CD4-positive, alpha-beta memory T cell (primary cell): ENCODE measurements at regions not wholly inside any gene's neighbourhood (a gene's known extent, or its start where the extent isn't known, plus 50 kb on each side); places are given as distances from the start of the nearest gene placed in this dataset.

ENCODE experiments used
- CTCF ChIA-PET: fragments of 350-600 bp; sonication (Branson Sonifier 250); formaldehyde crosslinking; loops from one replicate; lab custom pipeline; 2021; ENCODE audit warnings: inconsistent platforms; ENCODE audit not compliant: partially characterized antibody; lab: Charles Lee
- POLR2A ChIA-PET: fragments of 350-600 bp; sonication (Branson Sonifier 250); formaldehyde crosslinking; loops from one replicate; lab custom pipeline; 2021; ENCODE audit not compliant: partially characterized antibody; lab: Charles Lee
- DNase-seq, 5 donors: peaks; one replicate each; pipeline versions ENCODE4 v3.0.0 to v3.0.0-alpha.2; 2020 to 2022; ENCODE audit warnings: mixed read lengths in 1 of 5
- H3K27ac ChIP-seq: one replicate; pipeline ENCODE4 v1.7.0; 2013; ENCODE audit warnings: low read depth, low read length
- H3K27me3 ChIP-seq: 2 replicates; pipeline ENCODE4 v1.7.0; 2013; ENCODE audit warnings: mild to moderate bottlenecking, low read length, moderate library complexity; ENCODE audit not compliant: insufficient read depth
- H3K36me3 ChIP-seq: 2 replicates; pipeline ENCODE4 v1.7.0; 2013; ENCODE audit warnings: mild to moderate bottlenecking, low read length, moderate library complexity; ENCODE audit not compliant: insufficient read depth
- H3K4me1 ChIP-seq: 2 replicates; pipeline ENCODE4 v1.7.0; 2013; ENCODE audit warnings: mild to moderate bottlenecking, low read length, moderate library complexity; ENCODE audit not compliant: insufficient read depth
- H3K4me3 ChIP-seq, 2 donors: one replicate each; pipeline ENCODE4 v1.7.0; 2013; ENCODE audit warnings: low read length in 2 of 2, mild to moderate bottlenecking in 1 of 2
- H3K9me3 ChIP-seq, 2 donors: one replicate each; pipeline ENCODE4 v1.7.0; 2013; ENCODE audit warnings: low read length in 2 of 2, control low read depth in 1 of 2; ENCODE audit not compliant: control insufficient read depth in 1 of 2
- H3K27ac Mint-ChIP-seq, 7 donors: one replicate each; pipeline ENCODE4 v1.8.0; 2020 to 2021; ENCODE audit warnings: mixed read lengths in 7 of 7, mild to moderate bottlenecking in 6 of 7, inconsistent platforms in 3 of 7, moderate library complexity in 3 of 7
- H3K27me3 Mint-ChIP-seq, 2 donors: one replicate each; pipeline ENCODE4 v1.8.0; 2020 to 2021; ENCODE audit warnings: mixed read lengths in 2 of 2
- H3K36me3 Mint-ChIP-seq, 2 donors: one replicate each; pipeline ENCODE4 v1.8.0; 2020 to 2021; ENCODE audit warnings: mixed read lengths in 2 of 2, inconsistent platforms in 1 of 2, mild to moderate bottlenecking in 1 of 2
- H3K4me1 Mint-ChIP-seq, 4 donors: one replicate each; pipeline ENCODE4 v1.8.0; 2020 to 2021; ENCODE audit warnings: mixed read lengths in 4 of 4, mild to moderate bottlenecking in 1 of 4
- H3K4me3 Mint-ChIP-seq, 8 donors: one replicate each; pipeline ENCODE4 v1.8.0; 2020 to 2021; ENCODE audit warnings: mixed read lengths in 8 of 8, mild to moderate bottlenecking in 7 of 8, moderate library complexity in 6 of 8, inconsistent platforms in 3 of 8
- H3K9me3 Mint-ChIP-seq, 8 donors: one replicate each; pipeline ENCODE4 v1.8.0; 2020 to 2021; ENCODE audit warnings: mixed read lengths in 8 of 8, mild to moderate bottlenecking in 5 of 8, inconsistent platforms in 3 of 8, moderate library complexity in 1 of 8
- intact Hi-C: fragments of 100-400 bp; cut with micrococcal nuclease; formaldehyde crosslinking; loops from one replicate; pipeline ENCODE4 v1.15.1; 2023

DNA sequence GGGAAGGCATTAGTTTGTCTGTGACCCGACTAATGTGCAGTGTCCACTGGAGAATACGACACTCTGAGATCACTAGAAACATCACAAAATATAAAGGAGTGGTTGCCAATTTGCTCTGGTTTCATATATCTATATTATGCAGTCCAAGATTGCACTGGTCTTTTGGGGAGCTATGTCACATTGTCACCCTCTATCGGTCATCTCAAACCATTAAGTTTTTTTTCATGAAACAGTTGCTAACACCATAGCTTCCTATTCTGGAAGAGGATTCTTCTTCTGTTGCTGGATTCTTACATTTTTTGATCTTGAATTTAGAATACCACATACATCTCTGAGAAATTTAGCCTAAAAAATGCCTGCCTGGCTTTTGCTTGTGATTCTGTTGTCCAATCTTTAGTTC is 168.6 kb downstream of the LACC1 start:
- intact Hi-C loops = loop anchor here (10.0 kb wide), 1 partner anchor 144 kb away; no protein-coding TSS in a partner anchor
- POLR2A ChIA-PET = no interaction called here

DNA sequence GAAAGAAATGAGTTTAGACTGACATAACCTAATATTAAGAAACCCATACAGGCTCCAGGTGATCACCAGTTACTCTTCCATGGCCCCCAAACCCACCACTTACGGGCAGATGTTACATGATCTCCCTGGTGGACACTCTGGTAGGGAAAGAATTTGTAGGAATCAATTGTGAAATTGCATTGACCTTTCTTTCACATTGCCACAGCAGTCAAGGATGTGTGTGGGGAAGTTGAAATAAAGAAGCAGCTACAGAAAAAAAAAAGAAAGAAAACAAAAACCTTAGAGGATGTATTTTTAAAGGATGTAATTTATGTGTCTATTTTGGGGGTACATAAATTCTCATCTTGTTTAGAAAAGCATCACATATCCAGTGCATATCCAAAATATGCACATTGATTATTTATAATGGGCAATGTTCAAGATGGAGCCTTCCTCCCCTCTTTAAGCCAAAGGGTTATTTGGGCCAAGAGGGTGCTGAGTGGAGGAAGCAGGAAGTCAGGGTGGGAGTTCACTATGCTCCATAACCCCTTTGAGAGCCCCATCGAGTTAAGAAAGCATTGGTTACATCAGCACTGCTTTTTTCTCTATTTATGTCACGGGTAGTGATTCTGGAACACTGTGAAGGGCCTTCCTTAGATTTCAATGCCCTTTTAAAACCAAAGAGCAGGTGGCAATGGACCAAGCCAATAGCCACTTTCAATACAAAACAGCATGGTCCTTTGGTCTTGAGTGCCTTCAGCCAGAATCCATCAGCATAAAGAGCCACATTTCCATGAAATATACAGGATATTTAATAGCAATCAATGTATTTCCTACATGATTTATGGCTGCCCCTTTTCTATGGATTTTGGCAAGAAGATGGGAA is 169.6 kb downstream of the LACC1 start:
- POLR2A ChIA-PET = no interaction called here
- Histone ChIP-seq H3K4me1 (no peaks in the 10 kb centered on the region), H3K9me3 (no peaks in the 10 kb centered on the region), H3K27ac (no peak overlapping the region), H3K36me3 (no peaks in the 10 kb centered on the region), H3K27me3 (peaks cover 5% of the 10 kb centered on the region), H3K4me3 (no peak overlapping the region)
- no peak for DNase-seq
- intact Hi-C loops = loop anchor here (10.0 kb wide), 1 partner anchor 145 kb away; no protein-coding TSS in a partner anchor
- Mint-ChIP-seq H3K27me3 (peaks cover 15 to 33% of the 10 kb centered on the region in 2 donors), H3K27ac (no peak overlapping the region), H3K9me3 (no peaks in the 10 kb centered on the region), H3K4me1 (no peaks in the 10 kb centered on the region), H3K4me3 (no peak overlapping the region), H3K36me3 (no peaks in the 10 kb centered on the region)
- CTCF ChIA-PET = interaction anchor here (1.0 to 3.3 kb wide), 2 partner anchors 389 to 390 kb away, joined by 4 to 19 read pairs; no protein-coding TSS in a partner anchor

More for the DNA sequence above, 168.6 kb downstream of the LACC1 start:
- H3K4me3 Mint-ChIP-seq = no peak overlapping the region
- no peaks in the 10 kb centered on the region for H3K9me3 ChIP-seq
- CTCF ChIA-PET = interaction anchor here (3.3 kb wide), 1 partner anchor 390 kb away, joined by 19 read pairs; no protein-coding TSS in a partner anchor
- H3K4me1 Mint-ChIP-seq = no peaks in the 10 kb centered on the region
- H3K9me3 Mint-ChIP-seq = no peaks in the 10 kb centered on the region
- no peak overlapping the region for H3K27ac ChIP-seq
- no peak overlapping the region for H3K27ac Mint-ChIP-seq
- no peaks in the 10 kb centered on the region for H3K4me1 ChIP-seq
- no peaks in the 10 kb centered on the region for H3K36me3 ChIP-seq
- H3K27me3 ChIP-seq = peaks cover under 1% of the 10 kb centered on the region
- H3K27me3 Mint-ChIP-seq = peaks cover 11 to 27% of the 10 kb centered on the region in 2 donors
- H3K4me3 ChIP-seq = no peak overlapping the region
- H3K36me3 Mint-ChIP-seq = no peaks in the 10 kb centered on the region
- no peak for DNase-seq

DNA sequence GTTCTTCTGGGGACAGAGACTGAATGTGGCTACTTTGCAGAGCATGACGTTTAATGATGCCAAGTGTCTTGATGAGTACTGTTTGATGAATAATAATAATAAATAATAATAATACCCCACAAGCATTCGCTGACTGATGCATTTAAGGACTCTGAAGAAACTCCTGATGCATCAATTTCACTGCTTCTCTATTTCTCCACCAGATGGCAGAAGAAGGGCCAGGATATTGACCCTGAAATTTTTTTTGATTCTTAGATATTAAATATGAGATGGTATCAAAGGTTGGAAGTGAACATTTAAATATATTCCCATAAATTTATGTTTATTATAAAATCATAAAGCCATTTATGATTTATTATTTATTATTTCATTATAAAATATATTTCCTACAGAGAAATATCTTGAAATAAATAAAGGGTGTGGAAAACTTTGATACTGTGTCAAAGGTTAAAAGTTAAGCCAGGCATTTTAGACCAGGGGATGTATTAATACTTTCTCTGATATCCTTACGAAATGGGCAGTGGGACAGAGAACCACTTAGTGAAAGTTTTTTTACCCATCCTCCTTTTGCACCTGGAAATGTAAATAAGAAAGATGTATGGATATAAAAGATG is 170.9 kb downstream of the LACC1 start:
- H3K4me3 Mint-ChIP-seq = no peak overlapping the region
- peaks cover 0 to 4% (median 3%) of the 10 kb centered on the region in 4 donors for H3K4me1 Mint-ChIP-seq
- ChIA-PET POLR2A (no interaction called here), CTCF (interaction anchor here (1.0 kb wide), 1 partner anchor 388 kb away, joined by 4 read pairs; no protein-coding TSS in a partner anchor)
- Histone ChIP-seq H3K27me3 (peaks cover 5% of the 10 kb centered on the region), H3K27ac (no peak overlapping the region), H3K36me3 (no peaks in the 10 kb centered on the region), H3K4me1 (no peaks in the 10 kb centered on the region), H3K9me3 (no peaks in the 10 kb centered on the region), H3K4me3 (no peak overlapping the region)
- H3K27me3 Mint-ChIP-seq = peaks cover 20 to 36% of the 10 kb centered on the region in 2 donors
- peak in 4 of 5 donors; percentile 21 to 36 (median 32) for DNase-seq
- H3K9me3 Mint-ChIP-seq = no peaks in the 10 kb centered on the region
- H3K27ac Mint-ChIP-seq = no peak overlapping the region
- intact Hi-C loops = loop anchor here (1.0 kb wide), 3 partner anchors 141 to 421 kb away; no protein-coding TSS in a partner anchor
- no peaks in the 10 kb centered on the region for H3K36me3 Mint-ChIP-seq

DNA sequence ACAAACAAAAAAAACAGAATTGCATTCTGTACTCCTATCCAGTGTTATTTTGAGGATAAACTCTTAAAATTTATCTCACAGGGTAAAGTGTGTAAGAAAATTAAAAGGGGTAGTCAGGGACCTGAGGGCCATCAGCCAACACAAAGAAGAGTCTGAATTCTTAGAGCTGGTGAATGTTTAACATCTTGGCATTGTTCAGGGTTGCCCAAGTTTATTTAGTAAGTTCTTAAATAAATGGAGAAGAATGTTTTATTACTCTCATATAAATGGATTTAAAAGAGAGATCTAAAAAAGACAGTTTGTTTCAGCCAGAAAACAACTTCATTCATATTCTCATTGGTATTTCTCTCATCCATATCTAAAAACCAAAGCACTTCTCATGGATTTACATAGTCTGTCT is 171.7 kb downstream of the LACC1 start:
- H3K9me3 Mint-ChIP-seq = no peaks in the 10 kb centered on the region
- H3K36me3 Mint-ChIP-seq = no peaks in the 10 kb centered on the region
- H3K27ac Mint-ChIP-seq = no peak overlapping the region
- ChIA-PET CTCF (interaction anchor here (1.0 to 2.7 kb wide), 3 partner anchors 223 to 418 kb away, joined by 3 to 21 read pairs (median 3); no protein-coding TSS in a partner anchor), POLR2A (no interaction called here)
- no peak overlapping the region for H3K4me3 ChIP-seq
- no peaks in the 10 kb centered on the region for H3K36me3 ChIP-seq
- no peak for DNase-seq
- no peak overlapping the region for H3K27ac ChIP-seq
- H3K27me3 ChIP-seq = peaks cover 5% of the 10 kb centered on the region
- intact Hi-C loops = no loop called here
- H3K9me3 ChIP-seq = no peaks in the 10 kb centered on the region
- no peaks in the 10 kb centered on the region for H3K4me1 ChIP-seq
- no peak overlapping the region for H3K4me3 Mint-ChIP-seq
- H3K27me3 Mint-ChIP-seq = peaks cover 23 to 35% of the 10 kb centered on the region in 2 donors
- peaks cover 0 to 5% (median 3%) of the 10 kb centered on the region in 4 donors for H3K4me1 Mint-ChIP-seq

DNA sequence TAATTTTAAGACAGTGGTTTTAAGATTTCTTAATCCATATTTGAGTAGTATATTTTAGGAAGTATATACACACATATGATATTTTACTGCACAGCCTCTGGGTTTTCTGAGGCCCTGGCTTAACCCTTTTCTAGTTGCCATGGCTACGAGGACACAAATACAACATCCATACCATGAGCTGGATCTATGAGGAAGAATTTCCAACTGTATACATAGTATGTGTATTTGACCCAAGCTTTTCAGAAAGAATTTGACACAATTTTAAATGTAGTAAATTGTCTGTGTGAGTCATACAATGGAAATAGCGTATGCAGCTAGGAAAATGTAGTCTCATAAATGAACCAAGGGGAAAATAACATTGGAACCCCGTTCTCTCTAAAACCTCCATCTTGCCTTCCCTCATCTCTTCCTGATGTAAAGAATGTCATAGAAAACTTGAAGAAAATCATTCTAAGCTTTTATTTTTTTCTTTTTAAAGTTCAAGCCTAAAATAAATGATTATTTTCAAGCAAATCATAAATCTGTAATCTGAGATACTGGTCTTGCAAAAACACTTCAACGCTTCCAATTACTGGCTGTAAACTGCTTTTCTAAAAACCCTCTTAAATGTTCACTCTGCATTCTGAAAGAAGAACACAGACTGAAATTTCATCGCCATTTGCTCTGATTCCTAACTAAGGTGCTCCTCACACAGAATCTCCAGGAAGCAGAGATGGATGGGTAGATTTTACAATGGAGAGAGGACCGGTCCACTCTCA is 172.4 kb downstream of the LACC1 start:
- H3K4me3 Mint-ChIP-seq = no peak overlapping the region
- no peak for DNase-seq
- H3K9me3 Mint-ChIP-seq = no peaks in the 10 kb centered on the region
- CTCF ChIA-PET = interaction anchor here (1.0 to 2.7 kb wide), 4 partner anchors 65 to 418 kb away, joined by 3 to 21 read pairs (median 3); no protein-coding TSS in a partner anchor
- no peak overlapping the region for H3K27ac ChIP-seq
- peaks cover 0 to 5% (median 3%) of the 10 kb centered on the region in 4 donors for H3K4me1 Mint-ChIP-seq
- POLR2A ChIA-PET = no interaction called here
- no peaks in the 10 kb centered on the region for H3K4me1 ChIP-seq
- no peak overlapping the region for H3K4me3 ChIP-seq
- H3K36me3 Mint-ChIP-seq = no peaks in the 10 kb centered on the region
- intact Hi-C loops = no loop called here
- no peaks in the 10 kb centered on the region for H3K36me3 ChIP-seq
- H3K27ac Mint-ChIP-seq = no peak overlapping the region
- H3K27me3 ChIP-seq = peaks cover 5% of the 10 kb centered on the region
- peaks cover 24 to 31% of the 10 kb centered on the region in 2 donors for H3K27me3 Mint-ChIP-seq
- H3K9me3 ChIP-seq = no peaks in the 10 kb centered on the region

DNA sequence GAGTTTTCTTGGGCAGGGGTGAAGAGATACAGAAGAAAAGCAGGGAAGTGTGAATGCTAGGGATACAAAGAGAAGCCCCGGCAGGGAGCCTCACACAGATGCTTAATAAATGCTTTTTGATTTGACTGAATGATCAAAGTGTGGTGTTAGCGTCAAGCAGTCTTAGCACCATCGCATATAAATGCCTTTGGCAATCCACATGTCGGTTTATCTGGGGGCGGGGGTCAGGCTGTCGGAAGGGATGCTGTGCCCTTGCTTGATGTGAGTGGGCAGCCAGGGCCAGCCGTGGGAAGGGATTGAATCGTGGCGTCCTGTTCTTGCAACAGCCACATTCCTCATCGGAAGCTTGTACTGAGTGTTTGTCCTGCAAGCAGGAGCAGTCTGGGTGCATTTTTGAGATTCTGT is 173.1 kb downstream of the LACC1 start:
- no peaks in the 10 kb centered on the region for H3K9me3 Mint-ChIP-seq
- no peak for DNase-seq
- H3K36me3 Mint-ChIP-seq = no peaks in the 10 kb centered on the region
- Histone ChIP-seq H3K9me3 (no peaks in the 10 kb centered on the region), H3K4me1 (no peaks in the 10 kb centered on the region), H3K27me3 (peaks cover 5% of the 10 kb centered on the region), H3K4me3 (no peak overlapping the region), H3K36me3 (no peaks in the 10 kb centered on the region), H3K27ac (no peak overlapping the region)
- H3K27ac Mint-ChIP-seq = no peak overlapping the region
- H3K27me3 Mint-ChIP-seq = peaks cover 26 to 31% of the 10 kb centered on the region in 2 donors
- ChIA-PET POLR2A (no interaction called here), CTCF (interaction anchor here (1.0 to 2.7 kb wide), 3 partner anchors 64 to 417 kb away, joined by 3 to 21 read pairs (median 3); no protein-coding TSS in a partner anchor)
- H3K4me1 Mint-ChIP-seq = peaks cover 0 to 5% (median 3%) of the 10 kb centered on the region in 4 donors
- intact Hi-C loops = no loop called here
- H3K4me3 Mint-ChIP-seq = no peak overlapping the region
